ENCODE measurements at regions not wholly inside any gene's neighbourhood (a gene's known extent, or its start where the extent isn't known, plus 50 kb on each side); places are given as distances from the start of the nearest gene placed in this dataset.

DNA sequence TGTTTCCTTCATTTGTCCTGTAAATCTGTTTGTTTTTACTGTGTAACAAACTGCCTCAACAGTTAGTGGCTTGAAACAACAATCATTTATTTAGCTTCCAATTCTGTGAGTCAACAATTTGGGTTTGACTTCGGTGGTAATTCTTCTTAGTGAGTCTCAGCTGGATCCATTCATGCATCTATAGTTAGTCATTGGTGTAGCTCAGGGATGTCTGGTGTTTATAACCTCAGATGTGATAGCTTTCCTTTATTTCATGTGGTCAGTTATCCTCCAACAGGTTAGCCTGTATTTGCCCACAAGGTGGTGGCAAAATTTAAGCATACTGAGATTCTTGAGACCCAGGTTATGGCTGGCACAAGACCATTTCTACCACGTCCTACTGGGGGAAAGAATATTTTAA lies 1267.2 kb downstream of the RAPGEF2 start:
- Histone ChIP-seq H3K4me3 (replicated peaks in 1 of 4; ENCODE audit: control extremely low read depth in 1 of 4, insufficient read depth in 1 of 4, low read depth in 3 of 4, low read length in 4 of 4) (no peak overlapping the region), H2AFZ (ENCODE audit: low read length) (no peak overlapping the region), H3K79me2 (ENCODE audit: control insufficient read depth, insufficient read depth, low read length) (no peaks in the 10 kb centered on the region), H3K36me3 (ENCODE audit: control insufficient read depth, insufficient read depth, low read length) (no peaks in the 10 kb centered on the region), H3K27me3 (ENCODE audit: control insufficient read depth, insufficient read depth, low read length) (no peaks in the 10 kb centered on the region), H3K4me2 (ENCODE audit: extremely low read depth, insufficient read depth, low read length) (no peak overlapping the region), H3K27ac (ENCODE audit: insufficient read depth, low read length) (no peak overlapping the region), H4K20me1 (ENCODE audit: control insufficient read depth, extremely low read depth, insufficient read depth, low read length) (no peaks in the 10 kb centered on the region), H3K9ac (ENCODE audit: insufficient read depth, low read length) (no peak overlapping the region), H3K4me1 (ENCODE audit: control insufficient read depth, extremely low read depth, insufficient read depth, low read length) (no peaks in the 10 kb centered on the region), H3K9me3 (ENCODE audit: control insufficient read depth, insufficient read depth, low read depth, low read length) (no peaks in the 10 kb centered on the region)
- peak in 1 of 2 donors; percentile 4 for DNase-seq (ENCODE audit: low read depth in 2 of 2)
- no peak for TF ChIP-seq EZH2 (IDR thresholded peaks at IDR 0.05; ENCODE audit: low read length, missing control alignments)
- TF ChIP-seq CTCF (conservative IDR thresholded peaks at IDR 0.05 in 1 of 2, IDR thresholded peaks at IDR 0.05 in 1 of 2; ENCODE audit: low read depth in 1 of 2, low read length in 2 of 2): no peak

GRCh38 chr4:160371446-160371845 lies 1268.6 kb downstream of the RAPGEF2 start:
- no peaks in the 10 kb centered on the region for H3K79me2 ChIP-seq (ENCODE audit: control insufficient read depth, insufficient read depth, low read length)
- no peaks in the 10 kb centered on the region for H3K9me3 ChIP-seq (ENCODE audit: control insufficient read depth, insufficient read depth, low read depth, low read length)
- no peaks in the 10 kb centered on the region for H3K27me3 ChIP-seq (ENCODE audit: control insufficient read depth, insufficient read depth, low read length)
- no peak overlapping the region for H3K27ac ChIP-seq (ENCODE audit: insufficient read depth, low read length)
- H3K9ac ChIP-seq (ENCODE audit: insufficient read depth, low read length): no peak overlapping the region
- H3K4me1 ChIP-seq (ENCODE audit: control insufficient read depth, extremely low read depth, insufficient read depth, low read length): no peaks in the 10 kb centered on the region
- H3K36me3 ChIP-seq (ENCODE audit: control insufficient read depth, insufficient read depth, low read length): no peaks in the 10 kb centered on the region
- no peaks in the 10 kb centered on the region for H4K20me1 ChIP-seq (ENCODE audit: control insufficient read depth, extremely low read depth, insufficient read depth, low read length)
- no peak overlapping the region for H2AFZ ChIP-seq (ENCODE audit: low read length)
- peak in 1 of 2 donors; percentile 1 for DNase-seq (ENCODE audit: low read depth in 2 of 2)
- TF ChIP-seq CTCF (conservative IDR thresholded peaks at IDR 0.05 in 1 of 2, IDR thresholded peaks at IDR 0.05 in 1 of 2; ENCODE audit: low read depth in 1 of 2, low read length in 2 of 2): no peak
- no peak for TF ChIP-seq EZH2 (IDR thresholded peaks at IDR 0.05; ENCODE audit: low read length, missing control alignments)
- no peak overlapping the region for H3K4me3 ChIP-seq (replicated peaks in 1 of 4; ENCODE audit: control extremely low read depth in 1 of 4, insufficient read depth in 1 of 4, low read depth in 3 of 4, low read length in 4 of 4)
- H3K4me2 ChIP-seq (ENCODE audit: extremely low read depth, insufficient read depth, low read length): no peak overlapping the region

GRCh38 chr4:160372390-160372789 lies 1269.5 kb downstream of the RAPGEF2 start:
- no peak overlapping the region for H3K4me3 ChIP-seq (replicated peaks in 1 of 4; ENCODE audit: control extremely low read depth in 1 of 4, insufficient read depth in 1 of 4, low read depth in 3 of 4, low read length in 4 of 4)
- H3K9me3 ChIP-seq (ENCODE audit: control insufficient read depth, insufficient read depth, low read depth, low read length): no peaks in the 10 kb centered on the region
- TF ChIP-seq EZH2 (IDR thresholded peaks at IDR 0.05; ENCODE audit: low read length, missing control alignments): no peak
- no peak for TF ChIP-seq CTCF (conservative IDR thresholded peaks at IDR 0.05 in 1 of 2, IDR thresholded peaks at IDR 0.05 in 1 of 2; ENCODE audit: low read depth in 1 of 2, low read length in 2 of 2)
- H3K4me1 ChIP-seq (ENCODE audit: control insufficient read depth, extremely low read depth, insufficient read depth, low read length): no peaks in the 10 kb centered on the region
- no peak overlapping the region for H2AFZ ChIP-seq (ENCODE audit: low read length)
- H4K20me1 ChIP-seq (ENCODE audit: control insufficient read depth, extremely low read depth, insufficient read depth, low read length): no peaks in the 10 kb centered on the region
- no peak overlapping the region for H3K27ac ChIP-seq (ENCODE audit: insufficient read depth, low read length)
- H3K9ac ChIP-seq (ENCODE audit: insufficient read depth, low read length): no peak overlapping the region
- no peaks in the 10 kb centered on the region for H3K36me3 ChIP-seq (ENCODE audit: control insufficient read depth, insufficient read depth, low read length)
- DNase-seq (ENCODE audit: low read depth in 2 of 2): no peak
- no peak overlapping the region for H3K4me2 ChIP-seq (ENCODE audit: extremely low read depth, insufficient read depth, low read length)
- H3K27me3 ChIP-seq (ENCODE audit: control insufficient read depth, insufficient read depth, low read length): no peaks in the 10 kb centered on the region
- no peaks in the 10 kb centered on the region for H3K79me2 ChIP-seq (ENCODE audit: control insufficient read depth, insufficient read depth, low read length)

Data from fibroblast of lung (primary cell).